ENCODE measurements at regions not wholly inside any gene's neighbourhood (a gene's known extent, or its start where the extent isn't known, plus 50 kb on each side); places are given as distances from the start of the nearest gene placed in this dataset.

GRCh38 chrX:98452456-98452855 is 1568.7 kb downstream of the RPA4 start:
- TF ChIP-seq SP1 (IDR thresholded peaks at IDR 0.05) = no peak
- no peak for TF ChIP-seq FOXM1 (IDR thresholded peaks at IDR 0.05; ENCODE audit: borderline replicate concordance)
- no peak for TF ChIP-seq BHLHE40 (IDR thresholded peaks at IDR 0.05; ENCODE audit: borderline replicate concordance)
- TF ChIP-seq L3MBTL2 (conservative IDR thresholded peaks at IDR 0.05) = no peak
- no peak for TF ChIP-seq ARNT (IDR thresholded peaks at IDR 0.05)
- TF ChIP-seq LEF1 (IDR thresholded peaks at IDR 0.05; ENCODE audit: borderline replicate concordance) = no peak
- TF ChIP-seq ZNF384 (IDR thresholded peaks at IDR 0.05) = no peak
- no peak for TF ChIP-seq HDGF (IDR thresholded peaks at IDR 0.05; ENCODE audit: borderline replicate concordance)
- no peak for TF ChIP-seq PKNOX1 (IDR thresholded peaks at IDR 0.05)
- no peak for TF ChIP-seq FOXA1 (IDR thresholded peaks at IDR 0.05)
- TF ChIP-seq CTBP1 (IDR thresholded peaks at IDR 0.05; ENCODE audit: borderline replicate concordance) = no peak
- TF ChIP-seq SUZ12 (IDR thresholded peaks at IDR 0.05) = no peak
- no peak for TF ChIP-seq FOXK2 (IDR thresholded peaks at IDR 0.05)
- TF ChIP-seq NFRKB (IDR thresholded peaks at IDR 0.05) = no peak
- TF ChIP-seq TARDBP (IDR thresholded peaks at IDR 0.05) = no peak
- TF ChIP-seq ELF4 (IDR thresholded peaks at IDR 0.05) = no peak
- POLR2A ChIA-PET = no interaction called here
- DNase-seq (ENCODE audit: extremely low spot score) = no peak
- CTCF ChIA-PET = no interaction called here

- TF ChIP-seq BHLHE40 (IDR thresholded peaks at IDR 0.05; ENCODE audit: borderline replicate concordance) = no peak
- TF ChIP-seq PKNOX1 (IDR thresholded peaks at IDR 0.05) = no peak
- DNase-seq (ENCODE audit: extremely low spot score) = no peak
- CTCF ChIA-PET = no interaction called here
- POLR2A ChIA-PET = no interaction called here
Measured at GRCh38 chrX:98459669-98460068, 1576.0 kb downstream of the RPA4 start.

- ChIA-PET CTCF (no interaction called here), POLR2A (no interaction called here)
- no peak for TF ChIP-seq ARNT (IDR thresholded peaks at IDR 0.05)
- no peak for TF ChIP-seq HDGF (IDR thresholded peaks at IDR 0.05; ENCODE audit: borderline replicate concordance)
- no peak for TF ChIP-seq FOXA1 (IDR thresholded peaks at IDR 0.05)
- TF ChIP-seq ZNF384 (IDR thresholded peaks at IDR 0.05) = no peak
- TF ChIP-seq SUZ12 (IDR thresholded peaks at IDR 0.05) = no peak
- TF ChIP-seq FOXK2 (IDR thresholded peaks at IDR 0.05) = no peak
- TF ChIP-seq FOXM1 (IDR thresholded peaks at IDR 0.05; ENCODE audit: borderline replicate concordance) = no peak
- TF ChIP-seq NFRKB (IDR thresholded peaks at IDR 0.05) = no peak
- TF ChIP-seq LEF1 (IDR thresholded peaks at IDR 0.05; ENCODE audit: borderline replicate concordance) = no peak
- TF ChIP-seq PKNOX1 (IDR thresholded peaks at IDR 0.05) = no peak
- no peak for TF ChIP-seq ELF4 (IDR thresholded peaks at IDR 0.05)
- no peak for TF ChIP-seq TARDBP (IDR thresholded peaks at IDR 0.05)
- TF ChIP-seq L3MBTL2 (conservative IDR thresholded peaks at IDR 0.05) = no peak
- no peak for TF ChIP-seq BHLHE40 (IDR thresholded peaks at IDR 0.05; ENCODE audit: borderline replicate concordance)
- TF ChIP-seq SP1 (IDR thresholded peaks at IDR 0.05) = no peak
- TF ChIP-seq CTBP1 (IDR thresholded peaks at IDR 0.05; ENCODE audit: borderline replicate concordance) = no peak
- no peak for DNase-seq (ENCODE audit: extremely low spot score)
Measured at GRCh38 chrX:98480606-98481005, 1596.9 kb downstream of the RPA4 start.

GRCh38 chrX:98481636-98482035 is 1597.9 kb downstream of the RPA4 start:
- no peak for DNase-seq (ENCODE audit: extremely low spot score)
- TF ChIP-seq SP1 (IDR thresholded peaks at IDR 0.05) (no peak), L3MBTL2 (conservative IDR thresholded peaks at IDR 0.05) (no peak), ZNF384 (IDR thresholded peaks at IDR 0.05) (no peak), CTBP1 (IDR thresholded peaks at IDR 0.05; ENCODE audit: borderline replicate concordance) (no peak)
- POLR2A ChIA-PET = no interaction called here
- CTCF ChIA-PET = no interaction called here

GRCh38 chrX:98490670-98491069 is 1607.0 kb downstream of the RPA4 start:
- DNase-seq (ENCODE audit: extremely low spot score) = no peak
- POLR2A ChIA-PET = no interaction called here
- CTCF ChIA-PET = interaction anchor here (0.7 kb wide), 1 partner anchor 20 kb away, joined by 3 read pairs; no protein-coding TSS in a partner anchor
- no peak for TF ChIP-seq FOXK2 (IDR thresholded peaks at IDR 0.05)
- no peak for TF ChIP-seq PKNOX1 (IDR thresholded peaks at IDR 0.05)
- TF ChIP-seq NFRKB (IDR thresholded peaks at IDR 0.05) = no peak
- TF ChIP-seq TARDBP (IDR thresholded peaks at IDR 0.05) = no peak
- no peak for TF ChIP-seq SUZ12 (IDR thresholded peaks at IDR 0.05)
- no peak for TF ChIP-seq HDGF (IDR thresholded peaks at IDR 0.05; ENCODE audit: borderline replicate concordance)
- no peak for TF ChIP-seq L3MBTL2 (conservative IDR thresholded peaks at IDR 0.05)
- no peak for TF ChIP-seq SP1 (IDR thresholded peaks at IDR 0.05)

- CTCF ChIA-PET = no interaction called here
- no peak for TF ChIP-seq FOXM1 (IDR thresholded peaks at IDR 0.05; ENCODE audit: borderline replicate concordance)
- no peak for TF ChIP-seq NFRKB (IDR thresholded peaks at IDR 0.05)
- TF ChIP-seq ELF4 (IDR thresholded peaks at IDR 0.05) = no peak
- TF ChIP-seq PKNOX1 (IDR thresholded peaks at IDR 0.05) = no peak
- no peak for TF ChIP-seq SP1 (IDR thresholded peaks at IDR 0.05)
- no peak for TF ChIP-seq ZNF384 (IDR thresholded peaks at IDR 0.05)
- TF ChIP-seq CTBP1 (IDR thresholded peaks at IDR 0.05; ENCODE audit: borderline replicate concordance) = no peak
- no peak for TF ChIP-seq HDGF (IDR thresholded peaks at IDR 0.05; ENCODE audit: borderline replicate concordance)
- no peak for TF ChIP-seq LEF1 (IDR thresholded peaks at IDR 0.05; ENCODE audit: borderline replicate concordance)
- TF ChIP-seq BHLHE40 (IDR thresholded peaks at IDR 0.05; ENCODE audit: borderline replicate concordance) = no peak
- no peak for TF ChIP-seq FOXA1 (IDR thresholded peaks at IDR 0.05)
- no peak for TF ChIP-seq FOXK2 (IDR thresholded peaks at IDR 0.05)
- no peak for TF ChIP-seq L3MBTL2 (conservative IDR thresholded peaks at IDR 0.05)
- no peak for TF ChIP-seq ARNT (IDR thresholded peaks at IDR 0.05)
- no peak for TF ChIP-seq TARDBP (IDR thresholded peaks at IDR 0.05)
- no peak for TF ChIP-seq SUZ12 (IDR thresholded peaks at IDR 0.05)
- no peak for DNase-seq (ENCODE audit: extremely low spot score)
- POLR2A ChIA-PET = no interaction called here
Measured at GRCh38 chrX:98501426-98501825, 1617.7 kb downstream of the RPA4 start.
